Retinal pigment epithelial cell (primary cell): ENCODE measurements at regions not wholly inside any gene's neighbourhood (a gene's known extent, or its start where the extent isn't known, plus 50 kb on each side); places are given as distances from the start of the nearest gene placed in this dataset.

Experiments
- DNase-seq: peaks from one replicate; pipeline ENCODE4 v3.0.0-alpha.2; 2010; ENCODE audit warnings: low read depth
- H3K4me3 ChIP-seq: 2 replicates; pipeline ENCODE4 v1.5.1; 2011; ENCODE audit warnings: mild to moderate bottlenecking, low read length, control low read depth, moderate library complexity
- CTCF ChIP-seq: conservative IDR thresholded peaks from 2 replicates; pipeline ENCODE4 v1.5.1; 2011; ENCODE audit warnings: low read depth, low read length, control low read depth, inconsistent platforms

GRCh38 chr9:101791938-101792337 lies 53.5 kb upstream of the GRIN3A start:
- TF ChIP-seq CTCF, result peak; percentile 73
- peak; percentile 14 for DNase-seq
- no peak overlapping the region for H3K4me3 ChIP-seq

GRCh38 chr9:101791533-101791932 lies 53.1 kb upstream of the GRIN3A start:
- no peak for DNase-seq
- TF ChIP-seq CTCF, result no peak
- no peak overlapping the region for H3K4me3 ChIP-seq
